Breast epithelium (tissue), 3 donors: ENCODE measurements at regions not wholly inside any gene's neighbourhood (a gene's known extent, or its start where the extent isn't known, plus 50 kb on each side); places are given as distances from the start of the nearest gene placed in this dataset.

Experiments
- CTCF ChIP-seq, 3 donors: fragments of 450-650 bp; IDR thresholded peaks; one replicate each; pipeline ENCODE4 v1.5.1; 2016 to 2017; ENCODE audit warnings: antibody characterized with exemption in 3 of 3, mild to moderate bottlenecking in 3 of 3, moderate library complexity in 3 of 3
- POLR2A ChIP-seq: fragments of 450-650 bp; IDR thresholded peaks from one replicate; pipeline ENCODE4 v1.6.1; 2016; ENCODE audit warnings: antibody characterized with exemption, mild to moderate bottlenecking, moderate library complexity
- POLR2AphosphoS5 ChIP-seq, 3 donors: sonication (generic); formaldehyde crosslinking; IDR thresholded peaks; one replicate each; pipeline ENCODE4 v1.6.1; 2017; ENCODE audit warnings: antibody characterized with exemption in 3 of 3

- TF ChIP-seq CTCF (IDR thresholded peaks at IDR 0.05) (no peak), POLR2A (no peak), POLR2AphosphoS5 (IDR thresholded peaks at IDR 0.05) (no peak)
Observed at GRCh38 chr2:94763318-94763717, 107.9 kb upstream of the TEKT4 start.
